HG03457 (cell line): ENCODE measurements at regions not wholly inside any gene's neighbourhood (a gene's known extent, or its start where the extent isn't known, plus 50 kb on each side); places are given as distances from the start of the nearest gene placed in this dataset.

ENCODE experiments used
- ATAC-seq: cut with Tn5 transposase; IDR thresholded peaks from one replicate; pipeline ENCODE4 v1.9.1; 2021; ENCODE audit warnings: moderate number of reproducible peaks; ENCODE audit not compliant: unreplicated experiment

DNA sequence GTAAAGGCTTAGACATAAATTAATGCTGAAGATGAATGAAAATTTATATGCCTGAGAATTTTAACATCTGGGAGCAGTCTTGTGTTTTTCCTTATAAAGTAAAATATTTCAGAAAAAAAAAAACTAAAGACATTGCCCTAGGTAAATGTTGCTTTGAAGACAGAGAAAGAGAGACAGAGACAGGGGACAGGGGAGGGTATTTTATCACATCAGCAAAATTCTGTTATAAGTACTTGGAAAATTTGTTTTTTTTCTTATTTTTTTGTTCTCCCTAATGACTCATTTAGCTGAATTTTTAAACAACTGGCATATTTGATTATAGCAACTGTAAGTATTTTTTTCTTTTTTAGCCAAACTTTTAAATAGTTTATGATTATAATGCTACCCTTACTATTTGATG is 1540.6 kb upstream of the GBE1 start:
- ATAC-seq = no peak

DNA sequence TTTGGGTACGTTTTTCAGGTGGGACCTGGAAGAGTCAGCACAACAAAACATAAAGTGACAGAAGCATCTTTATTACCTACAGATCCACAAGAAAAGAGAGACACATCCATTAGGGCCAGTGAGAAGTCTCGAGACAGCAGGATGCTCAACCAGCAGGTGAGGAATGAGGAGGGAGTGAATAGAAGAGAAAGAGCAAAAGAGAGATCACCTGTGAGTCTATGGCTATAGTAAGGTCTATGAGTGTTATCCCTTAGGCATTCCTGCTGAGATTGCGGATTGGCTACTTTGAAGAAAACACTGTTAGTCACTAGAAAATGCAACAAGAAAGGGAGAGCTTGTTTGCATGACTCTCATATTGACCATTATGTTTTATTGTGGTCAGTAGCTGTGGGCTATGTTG is 1556.2 kb upstream of the GBE1 start:
- ATAC-seq = no peak

DNA sequence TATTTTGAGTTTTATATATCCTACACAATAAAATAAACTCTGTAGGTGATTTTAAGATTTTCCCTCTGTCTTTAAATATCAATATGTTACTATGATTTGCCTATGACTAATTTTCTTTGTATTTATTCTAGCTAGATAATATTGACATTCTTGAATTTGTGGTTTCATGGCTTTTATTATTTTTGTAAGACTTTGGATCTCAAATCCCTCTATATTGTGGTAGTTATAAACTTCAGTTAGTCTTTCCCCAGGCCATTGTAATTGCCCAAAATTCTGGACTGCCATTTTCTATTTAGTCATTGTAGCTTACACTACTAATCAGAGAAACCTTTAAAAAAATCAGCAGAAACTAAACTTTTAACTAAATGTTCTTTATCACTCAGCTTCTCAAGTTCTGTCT is 1559.3 kb upstream of the GBE1 start:
- no peak for ATAC-seq

DNA sequence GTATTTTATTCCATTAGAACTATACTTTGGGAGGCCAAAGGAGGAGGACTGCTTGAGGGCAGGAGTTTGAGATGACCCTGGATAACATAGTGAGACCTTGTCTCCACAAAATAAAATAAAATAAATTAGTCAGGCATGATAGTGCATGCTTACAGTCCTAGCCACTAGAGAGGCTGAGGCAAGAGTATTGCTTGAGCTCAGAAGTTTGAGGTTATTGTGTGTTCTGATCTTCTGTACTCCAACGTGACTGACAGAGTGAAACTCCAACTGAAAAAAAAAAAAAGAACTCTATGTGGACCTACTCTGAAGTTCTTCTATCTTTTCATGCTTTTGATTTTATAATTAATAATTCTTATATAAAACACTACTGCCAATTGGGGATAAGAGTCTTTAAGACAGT is 1560.0 kb upstream of the GBE1 start:
- no peak for ATAC-seq

DNA sequence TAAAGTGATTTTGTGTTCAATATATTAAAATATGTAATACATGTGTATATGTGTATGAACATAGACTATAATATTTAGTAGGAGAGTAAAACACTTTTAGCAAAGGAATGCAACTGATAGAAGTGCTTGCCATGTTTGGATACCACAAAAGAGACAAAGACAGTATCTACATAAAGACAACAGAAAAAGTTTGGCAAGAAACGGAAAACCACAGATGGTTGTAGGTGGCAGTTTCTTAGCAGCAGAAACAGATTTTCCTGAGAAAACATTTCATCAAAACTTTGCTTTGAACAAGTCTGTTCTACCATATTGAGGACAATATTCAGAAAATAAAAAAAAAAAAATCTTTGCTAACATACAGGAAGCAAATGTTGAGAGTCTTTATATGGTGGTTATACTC is 1560.4 kb upstream of the GBE1 start:
- ATAC-seq = no peak

DNA sequence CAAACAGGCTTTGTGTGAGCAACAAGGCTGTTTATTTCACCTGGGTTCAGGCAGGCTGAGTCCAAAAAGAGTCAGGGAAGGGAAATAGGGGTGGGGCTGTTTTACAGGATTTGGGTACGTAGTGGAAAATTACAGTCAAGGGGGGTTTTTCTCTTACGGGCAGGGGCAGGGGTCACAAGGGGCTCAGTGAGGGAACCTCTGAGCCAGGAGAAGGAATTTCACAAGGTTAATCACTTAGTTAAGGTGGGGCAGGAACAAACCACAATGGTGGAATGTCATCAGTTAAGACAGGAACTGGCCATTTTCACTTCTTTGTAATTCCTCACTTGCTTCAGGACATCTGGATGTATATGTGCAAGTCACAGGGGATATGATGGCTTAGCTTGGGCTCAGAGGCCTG is 1592.8 kb upstream of the GBE1 start:
- no peak for ATAC-seq

DNA sequence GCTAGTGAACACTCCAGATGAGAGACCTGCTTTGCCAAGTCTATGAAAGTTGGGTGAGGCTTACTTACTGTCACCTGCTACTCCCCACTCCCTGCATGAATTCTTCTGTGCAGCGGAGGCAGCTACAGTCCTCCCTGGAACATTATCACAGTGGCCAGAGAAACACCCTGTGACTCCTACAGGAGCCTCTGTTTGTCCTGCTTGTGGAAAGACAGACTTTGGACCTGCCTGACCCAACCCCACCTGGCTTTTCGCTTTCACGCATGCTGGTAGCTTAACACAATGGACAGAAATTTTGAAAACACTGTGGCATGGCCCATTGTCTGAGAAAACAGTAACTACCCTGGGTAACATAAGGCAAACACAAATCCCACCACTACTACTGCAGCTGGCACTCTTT is 1565.5 kb upstream of the CADM2 start:
- ATAC-seq = no peak

DNA sequence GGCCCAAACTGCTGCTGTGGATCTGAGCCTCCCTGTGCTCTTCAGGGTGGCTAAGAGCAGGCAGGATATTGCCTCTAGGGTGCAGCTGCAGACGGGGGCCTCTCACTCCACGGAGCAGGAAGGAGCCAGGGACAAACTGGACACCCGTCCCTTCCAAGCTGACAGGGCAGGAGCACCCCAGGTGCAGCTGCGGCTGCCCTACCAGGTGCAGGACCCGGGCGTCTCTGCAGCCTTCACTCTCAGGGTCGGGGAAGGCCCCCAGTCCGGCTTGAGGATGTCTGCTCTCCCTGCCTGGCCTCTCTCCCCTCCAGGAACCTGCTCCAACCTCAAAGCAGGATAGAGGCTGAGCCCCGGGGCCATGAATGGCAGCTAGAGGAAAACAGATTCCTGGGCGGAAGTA is 1554.9 kb upstream of the CADM2 start:
- ATAC-seq = no peak

DNA sequence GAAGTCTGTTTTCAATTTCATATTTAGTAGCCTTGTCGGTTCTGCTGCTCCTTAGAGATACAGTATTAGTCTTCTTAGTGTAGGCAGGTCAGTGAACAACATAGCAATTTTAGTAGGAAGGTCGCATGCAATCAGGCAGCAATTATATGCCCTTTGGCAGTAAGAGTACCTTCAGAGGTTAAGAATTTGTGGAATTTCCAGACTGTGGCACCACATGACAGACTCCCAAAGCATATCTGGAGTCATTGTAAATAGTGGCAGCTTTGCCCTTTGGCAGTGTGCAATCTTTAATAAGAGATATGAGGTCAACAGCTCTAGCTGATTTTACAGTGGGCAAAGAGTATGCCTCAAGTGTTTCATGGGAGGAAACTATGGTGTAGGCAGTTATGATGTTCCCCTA is 1532.5 kb upstream of the CADM2 start:
- no peak for ATAC-seq

DNA sequence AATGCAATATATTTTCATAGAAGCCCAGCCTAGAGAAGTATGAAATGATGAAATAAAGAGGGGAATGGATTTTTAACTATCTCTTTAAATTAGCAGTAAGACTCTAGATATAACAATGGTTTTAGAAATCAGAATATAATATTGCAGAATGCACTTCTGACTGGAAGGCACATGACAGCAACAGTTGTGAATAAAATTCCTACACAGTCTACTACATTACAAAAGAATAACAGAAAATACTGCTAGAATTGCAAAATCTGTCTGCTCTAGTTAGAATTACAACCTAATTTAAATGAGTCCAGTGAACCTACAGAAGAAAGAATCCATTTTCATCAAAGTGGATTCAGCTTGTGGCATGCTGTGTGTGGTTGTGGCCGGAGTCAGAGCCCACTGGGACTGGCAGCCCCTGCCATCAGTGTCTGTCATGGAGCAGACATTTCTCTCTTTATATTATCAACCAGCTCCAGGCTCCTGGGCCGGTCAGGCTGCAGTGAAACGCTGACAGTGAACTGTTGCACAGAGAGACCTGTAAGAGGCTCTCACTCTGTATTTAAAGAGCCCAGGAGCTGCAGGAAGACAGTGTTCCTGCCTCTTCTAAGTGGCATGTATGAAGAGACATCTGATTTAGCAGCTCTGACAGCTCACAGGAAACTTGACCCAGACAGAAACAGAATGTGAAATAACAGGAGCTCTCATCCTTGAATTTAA is 1523.8 kb upstream of the CADM2 start:
- ATAC-seq = no peak

DNA sequence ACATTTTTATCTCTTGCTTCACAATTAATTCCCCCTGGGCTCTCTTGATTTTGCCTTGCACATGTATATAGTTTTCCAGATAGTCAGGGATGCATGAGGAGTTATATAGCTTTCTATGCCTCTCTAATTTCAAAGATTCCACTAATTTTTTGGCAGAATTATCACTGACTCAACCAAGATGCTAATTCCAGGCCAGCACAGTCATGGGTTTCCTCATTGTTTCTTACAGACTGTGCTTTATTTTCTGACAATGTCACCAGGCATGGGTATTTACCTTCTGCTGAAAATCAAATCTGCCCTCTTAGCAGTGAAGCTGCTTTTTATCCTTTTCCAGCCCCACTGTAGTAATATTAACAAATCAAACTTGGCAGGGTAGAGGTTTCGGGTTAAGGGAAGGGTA is 1520.6 kb upstream of the CADM2 start:
- ATAC-seq = no peak

DNA sequence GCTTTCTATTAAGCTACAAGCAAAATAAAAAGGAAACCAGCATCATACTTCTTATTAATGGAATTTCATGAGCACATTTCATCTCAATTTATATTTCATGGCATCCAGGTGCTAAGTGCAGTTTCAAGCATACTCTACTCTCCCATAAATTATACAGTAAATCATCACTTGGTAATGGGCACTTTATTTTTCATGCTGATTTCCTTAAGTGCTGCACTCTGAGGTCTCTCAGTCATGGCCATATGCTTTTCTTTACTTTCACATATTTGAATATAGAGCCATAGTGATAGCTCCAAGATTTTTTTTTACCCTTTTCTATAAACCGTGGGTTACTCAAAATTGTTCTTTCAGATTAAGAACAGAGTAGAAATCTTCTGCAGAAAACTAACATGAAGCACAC is 1505.7 kb upstream of the CADM2 start:
- ATAC-seq = no peak

DNA sequence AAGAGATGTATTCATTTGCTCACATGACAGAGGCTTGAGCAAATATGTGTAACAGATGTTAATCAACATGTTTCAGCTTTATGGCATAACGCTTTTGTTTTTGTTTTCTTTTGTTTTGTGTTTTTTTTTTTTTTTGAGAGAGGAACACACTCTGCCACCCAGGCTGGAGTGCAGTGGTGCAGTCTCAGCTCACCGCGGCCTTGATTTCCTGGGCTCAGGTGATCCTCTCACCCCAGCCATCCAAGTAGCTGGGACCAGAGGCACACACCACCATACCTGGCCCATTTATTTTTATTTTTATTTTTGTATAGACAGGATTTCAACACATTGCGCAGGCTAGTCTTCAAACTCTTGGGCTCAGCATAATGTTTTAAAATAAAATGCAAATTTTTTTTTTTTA is 1504.4 kb upstream of the CADM2 start:
- ATAC-seq = no peak

DNA sequence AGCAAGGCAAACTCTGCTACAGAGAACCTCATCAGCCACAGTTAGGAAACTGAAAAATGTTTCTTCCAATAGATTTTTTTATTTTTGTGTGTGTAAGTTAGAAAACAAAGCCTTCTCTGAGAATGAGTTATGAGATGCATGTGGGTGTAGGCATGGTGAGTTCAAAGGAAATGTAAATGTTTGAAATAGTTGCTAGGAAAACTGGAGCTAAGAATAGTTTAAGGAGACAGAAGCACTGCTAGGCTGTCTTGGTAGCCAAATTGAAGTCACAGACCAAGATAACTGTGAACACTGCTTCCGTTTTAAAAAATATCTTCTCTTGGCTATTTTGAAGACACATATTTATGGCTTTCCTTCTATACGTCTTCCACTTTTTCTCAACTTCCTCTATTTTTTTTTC is 1501.2 kb upstream of the CADM2 start:
- no peak for ATAC-seq

DNA sequence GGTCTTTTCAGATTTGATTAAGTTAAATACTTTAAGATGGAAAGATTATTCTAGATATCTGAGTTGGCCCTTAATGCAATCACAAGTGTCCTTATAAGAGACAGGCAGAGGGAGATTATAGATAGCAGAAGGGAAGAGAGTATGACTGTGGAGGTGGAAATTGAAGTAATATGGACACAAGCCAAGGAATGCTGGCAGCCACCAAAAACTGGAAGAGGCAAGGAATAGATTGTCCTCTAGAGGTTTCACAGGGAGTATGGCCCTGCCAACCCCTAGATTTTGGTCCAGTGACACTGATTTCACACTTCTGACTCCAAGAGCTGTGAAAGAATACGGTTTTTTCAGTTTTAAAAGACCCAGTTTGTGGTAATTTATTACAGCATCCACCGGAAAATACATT is 1498.7 kb upstream of the CADM2 start:
- ATAC-seq = no peak

DNA sequence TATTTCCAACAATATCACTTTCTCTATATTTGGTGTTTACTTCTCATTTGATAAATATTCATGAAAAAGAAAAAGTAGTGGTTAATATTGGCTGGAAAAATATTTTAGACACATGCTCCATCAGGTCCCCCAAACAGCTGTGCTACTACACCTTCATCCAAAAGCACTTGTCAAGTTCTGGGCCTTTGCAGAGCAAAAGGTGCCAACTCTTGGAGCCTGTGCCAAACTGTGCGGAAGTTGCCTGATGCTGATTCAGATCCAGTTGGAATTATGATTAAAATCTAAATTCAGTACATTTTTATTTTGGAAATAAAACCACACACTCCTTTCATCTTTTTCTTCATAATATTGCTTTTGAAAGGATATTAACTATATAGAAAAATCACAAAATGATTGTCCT is 1497.4 kb upstream of the CADM2 start:
- ATAC-seq = no peak

DNA sequence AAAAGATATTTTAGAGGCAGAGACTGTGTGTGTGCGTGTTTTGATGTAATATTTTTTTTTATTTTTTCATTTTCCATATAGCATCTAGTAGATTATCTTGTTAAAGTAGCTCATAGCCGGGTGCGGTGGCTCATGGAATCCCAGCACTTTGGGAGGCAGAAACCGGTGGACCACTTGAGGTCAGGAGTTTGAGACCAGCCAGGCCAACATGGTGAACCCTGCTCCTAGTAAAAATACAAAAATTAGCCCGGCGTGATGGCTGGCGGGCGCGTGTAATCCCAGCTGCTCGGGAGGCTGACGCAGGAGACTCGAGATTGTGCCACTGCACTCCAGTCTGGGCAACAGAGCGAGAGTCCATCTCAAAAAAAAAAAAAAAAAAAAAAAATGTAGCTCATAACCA is 1481.2 kb upstream of the CADM2 start:
- no peak for ATAC-seq

DNA sequence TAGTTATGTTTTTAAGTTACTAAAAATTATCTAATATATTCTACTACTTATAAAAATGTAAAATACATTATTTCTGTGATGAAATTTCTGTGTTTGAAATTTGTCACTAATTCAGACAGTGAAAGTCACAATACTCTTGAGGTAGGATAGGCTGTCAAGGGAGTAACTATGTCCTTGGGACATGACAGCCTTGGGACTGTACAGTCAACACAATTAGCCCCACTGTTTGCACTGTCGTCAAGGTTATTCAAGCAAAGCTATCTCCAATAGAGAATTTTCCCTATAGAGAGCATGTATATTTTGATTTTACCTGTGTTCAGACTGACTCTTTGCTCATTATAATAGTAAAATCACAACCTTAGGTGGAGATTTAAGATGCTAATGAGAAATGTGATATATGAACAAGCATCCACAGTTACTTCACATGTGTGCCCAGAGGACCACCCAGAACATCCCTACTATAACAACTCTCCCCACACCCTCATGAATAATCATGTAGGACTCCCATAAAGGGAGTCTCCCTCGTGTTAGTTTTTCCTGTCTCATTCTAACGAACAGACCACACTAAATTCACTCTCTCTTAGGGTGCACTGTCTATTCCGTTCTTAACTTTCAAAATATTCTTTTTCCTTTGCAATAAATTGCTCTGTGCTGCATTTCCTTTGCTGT is 1476.3 kb upstream of the CADM2 start:
- no peak for ATAC-seq

DNA sequence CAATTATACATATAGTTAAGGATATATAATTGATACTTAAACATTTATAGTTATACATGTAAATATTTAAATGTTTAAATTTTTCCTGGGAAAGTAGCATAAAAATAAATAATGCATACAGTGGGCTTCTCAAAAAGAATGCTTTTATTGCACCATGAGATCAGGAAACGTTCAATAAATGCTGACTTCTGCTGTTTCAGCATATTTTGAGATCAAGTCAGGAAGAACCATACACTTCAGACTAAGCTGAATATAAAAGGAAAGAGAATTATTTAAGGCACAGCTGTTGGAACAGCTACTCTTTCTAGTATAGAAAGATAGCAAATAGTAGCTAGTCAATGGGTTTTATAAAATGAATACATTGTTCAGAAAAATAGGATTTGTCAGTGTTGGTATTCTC is 1462.3 kb upstream of the CADM2 start:
- ATAC-seq = no peak

DNA sequence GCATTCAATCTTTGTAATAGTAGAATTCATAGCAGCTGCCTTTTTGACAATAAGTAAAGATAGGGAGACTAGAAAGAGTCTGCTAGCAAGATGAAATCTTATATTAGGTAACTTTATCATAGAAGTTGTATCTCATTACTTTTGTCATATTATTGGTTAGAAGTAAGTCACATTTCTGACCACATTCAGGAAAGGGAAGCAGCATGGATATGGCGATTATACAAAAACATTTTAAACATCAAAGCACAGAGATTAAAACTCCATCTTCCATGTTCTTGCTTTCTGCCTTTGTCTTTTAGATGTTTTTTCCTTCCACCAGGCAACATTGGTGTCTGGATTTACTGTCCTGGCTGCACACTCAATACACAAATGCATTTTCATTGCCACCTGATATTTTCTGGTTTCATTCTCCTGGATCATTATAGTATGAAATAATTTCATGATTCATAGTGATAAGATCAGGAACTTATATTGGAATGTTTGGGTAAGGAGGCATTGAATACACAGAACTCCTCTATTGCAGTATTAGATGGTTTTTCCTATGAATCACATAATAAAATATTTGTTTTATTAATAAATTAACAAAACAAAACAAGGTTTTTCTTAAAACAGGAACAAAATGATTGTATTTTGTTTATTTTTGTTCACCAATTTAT is 1460.3 kb upstream of the CADM2 start:
- no peak for ATAC-seq

DNA sequence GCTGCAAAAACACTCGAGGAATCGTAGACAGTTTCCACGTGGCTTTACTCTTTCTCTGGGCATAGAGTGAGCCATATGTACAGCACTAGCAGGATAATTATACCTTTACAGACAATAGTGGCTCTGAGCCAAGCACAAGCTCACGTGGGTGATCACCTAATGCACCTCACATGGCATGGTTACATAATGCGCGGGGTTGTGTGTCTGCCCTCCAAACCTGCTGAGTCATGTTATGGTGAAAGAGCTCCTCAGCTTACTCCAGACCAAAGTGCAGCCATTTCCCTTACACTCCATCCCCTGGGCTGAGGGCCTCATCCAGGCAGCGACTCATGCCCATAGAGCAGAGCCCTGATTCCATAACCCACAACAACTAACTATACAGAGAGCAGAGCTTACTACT is 1458.4 kb upstream of the CADM2 start:
- no peak for ATAC-seq

DNA sequence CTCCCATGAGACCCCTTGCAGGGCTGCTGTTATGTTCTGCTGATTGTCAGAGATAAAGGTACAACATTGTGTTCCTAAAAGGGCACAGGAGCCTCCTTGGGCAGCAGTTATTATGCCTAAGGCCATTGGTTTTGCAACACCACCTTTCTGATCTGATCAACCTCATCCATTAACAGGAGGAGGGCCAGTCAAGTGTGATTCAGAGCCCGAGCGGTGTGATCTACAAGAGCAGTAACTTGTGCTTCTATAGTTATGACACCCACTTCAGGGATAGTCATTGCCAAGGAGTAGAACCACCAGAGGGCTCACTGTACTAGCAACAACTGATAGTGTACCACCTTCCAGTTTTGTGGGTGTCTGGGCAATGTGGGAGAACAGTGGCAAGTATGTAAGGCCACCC is 1457.9 kb upstream of the CADM2 start:
- ATAC-seq = no peak

DNA sequence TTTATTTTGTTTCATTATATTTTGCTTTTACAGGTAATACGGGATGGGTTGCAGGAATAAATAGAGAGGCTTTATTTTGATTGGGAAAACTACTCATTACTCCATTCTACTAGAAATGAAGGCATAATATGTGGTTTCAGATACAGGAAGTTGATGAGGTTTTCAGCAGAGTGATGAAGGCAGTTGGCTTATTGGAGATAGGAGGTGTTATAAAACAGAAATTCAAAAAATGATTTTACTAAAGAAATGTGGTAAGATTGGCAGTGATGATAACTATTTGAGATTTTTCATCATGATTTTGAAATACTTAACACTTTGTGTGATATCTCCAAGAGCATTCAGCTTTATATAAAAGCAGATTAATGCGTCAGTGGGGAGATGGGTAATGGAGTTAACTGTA is 1445.7 kb upstream of the CADM2 start:
- no peak for ATAC-seq
